GM12873 (cell line): ENCODE measurements at regions not wholly inside any gene's neighbourhood (a gene's known extent, or its start where the extent isn't known, plus 50 kb on each side); places are given as distances from the start of the nearest gene placed in this dataset.

Experiments used
- TF ChIP-seq, protein P1 (sequence below): IDR thresholded peaks from 2 replicates; pipeline ENCODE4 v1.5.1; 2012; ENCODE audit warnings: low read depth, mild to moderate bottlenecking, moderate library complexity, low read length, control low read depth; ENCODE audit not compliant: insufficient read depth; ENCODE audit errors: missing control alignments

DNA sequence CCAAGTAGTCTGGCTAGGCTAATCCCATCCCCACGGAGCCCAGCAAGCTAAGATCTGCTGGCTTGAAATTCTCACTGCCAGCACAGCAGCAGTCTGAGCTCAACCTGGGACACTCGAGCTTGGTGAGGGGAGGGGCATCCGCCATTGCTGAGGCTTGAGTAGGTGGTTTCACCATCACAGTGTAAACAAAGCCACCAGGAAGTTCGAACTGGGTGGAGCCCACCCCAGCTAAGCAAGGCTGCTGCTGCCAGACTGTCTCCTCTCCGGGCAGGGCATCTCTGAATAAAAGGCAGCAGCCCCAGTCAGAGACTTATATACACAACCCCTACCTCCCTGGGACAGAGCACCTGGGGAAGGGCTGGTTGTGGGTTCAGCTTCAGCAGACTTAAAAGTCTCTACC is 639.6 kb downstream of the IQCM start:
- TF ChIP-seq, protein P1, sequence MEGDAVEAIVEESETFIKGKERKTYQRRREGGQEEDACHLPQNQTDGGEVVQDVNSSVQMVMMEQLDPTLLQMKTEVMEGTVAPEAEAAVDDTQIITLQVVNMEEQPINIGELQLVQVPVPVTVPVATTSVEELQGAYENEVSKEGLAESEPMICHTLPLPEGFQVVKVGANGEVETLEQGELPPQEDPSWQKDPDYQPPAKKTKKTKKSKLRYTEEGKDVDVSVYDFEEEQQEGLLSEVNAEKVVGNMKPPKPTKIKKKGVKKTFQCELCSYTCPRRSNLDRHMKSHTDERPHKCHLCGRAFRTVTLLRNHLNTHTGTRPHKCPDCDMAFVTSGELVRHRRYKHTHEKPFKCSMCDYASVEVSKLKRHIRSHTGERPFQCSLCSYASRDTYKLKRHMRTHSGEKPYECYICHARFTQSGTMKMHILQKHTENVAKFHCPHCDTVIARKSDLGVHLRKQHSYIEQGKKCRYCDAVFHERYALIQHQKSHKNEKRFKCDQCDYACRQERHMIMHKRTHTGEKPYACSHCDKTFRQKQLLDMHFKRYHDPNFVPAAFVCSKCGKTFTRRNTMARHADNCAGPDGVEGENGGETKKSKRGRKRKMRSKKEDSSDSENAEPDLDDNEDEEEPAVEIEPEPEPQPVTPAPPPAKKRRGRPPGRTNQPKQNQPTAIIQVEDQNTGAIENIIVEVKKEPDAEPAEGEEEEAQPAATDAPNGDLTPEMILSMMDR, result no peak

DNA sequence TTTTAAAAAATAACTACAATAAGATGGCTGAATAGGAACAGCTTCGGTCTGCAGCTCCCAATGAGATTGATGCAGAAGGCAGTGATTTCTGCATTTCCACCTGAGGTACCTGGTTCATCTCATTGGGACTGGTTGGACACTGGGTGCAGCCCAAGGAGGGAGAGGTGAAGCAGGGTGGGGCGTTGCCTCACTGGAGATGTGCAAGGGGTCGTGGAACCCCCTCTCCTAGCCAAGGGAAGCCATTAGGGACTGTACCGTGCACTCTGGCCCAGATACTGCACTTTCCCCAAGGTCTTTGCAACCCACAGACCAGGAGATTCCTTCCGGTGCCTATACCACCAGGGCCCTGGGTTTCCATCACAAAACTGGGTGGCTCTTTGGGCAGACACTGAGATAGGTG is 640.1 kb downstream of the IQCM start:
- TF ChIP-seq, protein P1, result no peak

DNA sequence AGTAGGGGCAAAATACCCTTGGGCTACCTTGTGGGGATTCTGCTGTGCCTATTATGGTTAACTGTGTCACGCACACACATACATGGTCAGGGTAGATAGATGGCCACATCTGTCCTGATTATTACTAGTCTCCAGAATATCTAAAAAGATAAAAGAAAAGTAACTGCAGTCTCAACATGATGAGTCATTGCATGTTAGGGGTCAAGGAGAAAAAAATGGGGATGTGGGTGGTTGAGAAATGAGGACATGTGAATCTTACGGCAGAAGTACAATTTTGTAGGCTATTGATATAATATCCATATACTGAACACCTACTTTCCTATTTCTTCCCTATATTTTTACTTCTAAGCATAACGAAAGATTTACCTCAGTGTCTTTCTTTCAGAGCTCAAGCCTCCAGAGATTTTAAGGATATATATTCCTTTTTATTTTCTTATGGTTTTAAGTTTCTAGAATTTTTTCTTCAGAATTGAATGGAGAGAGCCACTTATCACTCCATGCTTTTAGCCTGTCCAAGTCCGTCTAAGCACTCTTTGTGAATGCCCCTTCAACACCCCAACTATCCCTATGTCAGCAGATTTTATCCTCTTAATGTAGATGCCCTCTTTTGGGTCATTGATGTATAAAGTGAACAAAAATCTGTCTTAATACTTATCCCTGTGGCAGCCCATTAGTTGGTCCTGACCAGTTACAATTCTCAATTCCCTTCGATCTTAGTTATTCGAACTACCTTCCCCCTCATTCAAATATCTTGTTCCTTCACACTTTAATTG is 642.2 kb downstream of the IQCM start:
- TF ChIP-seq, protein P1, result no peak

DNA sequence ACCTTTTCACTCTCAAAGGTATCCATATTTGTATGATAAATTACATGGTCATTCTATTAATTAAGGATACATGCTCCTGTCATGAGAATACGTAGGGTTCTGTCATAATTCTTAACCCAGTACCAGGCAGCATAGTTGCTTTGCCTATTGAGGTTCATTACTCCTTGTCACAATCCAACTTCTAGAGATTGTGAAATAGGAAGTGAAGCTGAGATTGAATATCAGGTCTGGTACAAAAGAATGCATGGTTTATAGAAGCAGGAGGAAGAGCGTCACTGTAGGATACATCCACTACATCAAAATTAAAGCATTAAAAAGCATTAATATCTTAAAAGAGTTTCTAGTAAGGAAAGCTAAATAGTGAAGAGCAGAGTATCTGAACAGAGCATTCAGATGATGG is 647.0 kb downstream of the IQCM start:
- TF ChIP-seq, protein P1, result no peak

DNA sequence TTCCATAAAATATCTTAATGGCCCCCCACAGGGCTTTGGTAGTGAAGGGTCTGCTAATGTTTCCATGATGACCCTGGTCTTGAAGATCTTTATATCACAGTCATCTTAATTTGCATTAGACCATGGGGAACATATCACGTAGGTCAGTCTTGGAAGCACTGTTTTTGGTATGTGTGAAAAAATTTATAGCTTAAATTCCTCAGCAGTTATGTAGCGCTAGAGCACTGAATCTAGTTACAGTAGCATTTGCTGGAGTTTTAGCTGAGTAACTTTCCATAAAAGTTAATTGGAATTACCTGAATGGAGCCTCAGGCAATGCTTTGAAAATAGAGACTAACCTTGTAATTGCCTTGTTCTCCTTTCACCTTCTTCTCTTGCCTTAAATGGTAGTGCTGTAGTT is 648.8 kb downstream of the IQCM start:
- TF ChIP-seq, protein P1, result no peak

DNA sequence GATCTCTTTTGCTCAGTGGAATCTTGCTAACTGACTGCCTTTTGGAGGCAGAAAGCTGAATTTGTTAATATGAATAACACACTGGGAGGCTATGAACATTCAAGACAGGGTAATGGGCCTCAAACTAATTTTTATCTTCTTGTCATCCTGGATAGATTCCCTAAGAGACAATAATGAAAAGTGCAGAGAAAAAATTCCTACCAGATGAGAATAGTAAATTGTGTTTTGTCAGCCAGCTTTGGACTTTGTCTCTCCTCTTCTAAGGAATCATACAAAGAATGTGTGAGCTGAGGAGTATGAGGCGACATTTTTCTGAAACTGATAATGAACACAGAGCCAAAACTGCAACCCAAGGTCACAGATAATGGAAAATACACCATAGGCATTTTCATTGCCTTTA is 649.3 kb downstream of the IQCM start:
- TF ChIP-seq, protein P1, result no peak

DNA sequence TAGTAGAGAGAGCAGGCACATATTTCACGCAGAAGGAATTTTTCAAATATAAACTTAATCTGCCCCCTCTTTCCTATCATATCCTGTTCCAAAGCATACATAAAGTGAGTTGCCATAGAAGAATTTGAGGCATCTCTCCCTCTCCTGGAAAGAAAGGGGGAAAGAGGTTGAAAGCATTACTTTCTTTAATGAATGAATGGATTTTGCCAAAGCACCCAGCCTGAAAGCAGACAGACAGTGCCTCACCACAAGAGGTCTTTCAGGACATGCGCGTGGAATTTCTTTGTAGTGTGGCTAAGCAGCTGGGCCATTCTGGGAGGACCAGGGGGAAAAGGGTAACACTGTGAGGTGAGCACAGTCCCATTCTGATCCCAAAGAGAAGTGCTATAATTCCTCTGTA is 651.4 kb downstream of the IQCM start:
- TF ChIP-seq, protein P1, result no peak

DNA sequence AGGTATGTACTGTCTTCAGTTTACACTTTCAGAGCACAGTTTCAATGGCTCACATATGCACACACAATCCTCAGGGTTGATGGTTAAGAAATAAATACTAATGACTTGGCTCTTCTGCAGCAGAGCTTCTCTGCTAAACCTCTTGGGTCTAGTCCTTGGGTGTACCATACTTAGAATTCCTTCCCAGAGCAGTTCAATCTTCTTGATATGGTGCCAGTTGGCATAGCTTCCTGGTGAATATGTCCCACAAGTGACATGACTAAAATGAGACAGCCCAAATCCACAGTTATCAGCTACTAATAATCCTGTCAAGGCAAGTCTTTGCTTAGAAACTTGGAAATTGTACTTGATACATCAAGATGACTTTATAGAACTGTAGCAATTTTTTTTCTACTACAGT is 654.4 kb downstream of the IQCM start:
- TF ChIP-seq, protein P1, result no peak
